Effector memory CD4-positive, alpha-beta T cell (primary cell): ENCODE measurements at regions not wholly inside any gene's neighbourhood (a gene's known extent, or its start where the extent isn't known, plus 50 kb on each side); places are given as distances from the start of the nearest gene placed in this dataset.

Source experiments
- DNase-seq, 3 donors: peaks; one replicate each; pipeline ENCODE4 v3.0.0-alpha.2; 2020
- H3K27ac ChIP-seq: 2 replicates; pipeline ENCODE4 v1.7.0; 2013; ENCODE audit warnings: mild to moderate bottlenecking, low read length, moderate library complexity; ENCODE audit not compliant: insufficient read depth, poor library complexity, severe bottlenecking
- H3K27me3 ChIP-seq: replicated peaks from 2 replicates; pipeline ENCODE4 v1.7.0; 2013; ENCODE audit warnings: mild to moderate bottlenecking, low read length; ENCODE audit not compliant: insufficient read depth, control insufficient read depth, poor library complexity, severe bottlenecking
- H3K36me3 ChIP-seq: 2 replicates; pipeline ENCODE4 v1.7.0; 2013; ENCODE audit warnings: mild to moderate bottlenecking, low read length, moderate library complexity; ENCODE audit not compliant: control insufficient read depth, insufficient read depth
- H3K4me1 ChIP-seq: 2 replicates; pipeline ENCODE4 v1.7.0; 2013; ENCODE audit warnings: low read length, mild to moderate bottlenecking; ENCODE audit not compliant: control insufficient read depth, insufficient read depth, poor library complexity, severe bottlenecking
- H3K4me3 ChIP-seq: 2 replicates; pipeline ENCODE4 v1.7.0; 2013; ENCODE audit warnings: low read length, low read depth, mild to moderate bottlenecking; ENCODE audit not compliant: insufficient read depth, poor library complexity, severe bottlenecking
- H3K9me3 ChIP-seq: 2 replicates; pipeline ENCODE4 v1.7.0; 2013; ENCODE audit warnings: mild to moderate bottlenecking, low read length, moderate library complexity; ENCODE audit not compliant: control insufficient read depth

DNA sequence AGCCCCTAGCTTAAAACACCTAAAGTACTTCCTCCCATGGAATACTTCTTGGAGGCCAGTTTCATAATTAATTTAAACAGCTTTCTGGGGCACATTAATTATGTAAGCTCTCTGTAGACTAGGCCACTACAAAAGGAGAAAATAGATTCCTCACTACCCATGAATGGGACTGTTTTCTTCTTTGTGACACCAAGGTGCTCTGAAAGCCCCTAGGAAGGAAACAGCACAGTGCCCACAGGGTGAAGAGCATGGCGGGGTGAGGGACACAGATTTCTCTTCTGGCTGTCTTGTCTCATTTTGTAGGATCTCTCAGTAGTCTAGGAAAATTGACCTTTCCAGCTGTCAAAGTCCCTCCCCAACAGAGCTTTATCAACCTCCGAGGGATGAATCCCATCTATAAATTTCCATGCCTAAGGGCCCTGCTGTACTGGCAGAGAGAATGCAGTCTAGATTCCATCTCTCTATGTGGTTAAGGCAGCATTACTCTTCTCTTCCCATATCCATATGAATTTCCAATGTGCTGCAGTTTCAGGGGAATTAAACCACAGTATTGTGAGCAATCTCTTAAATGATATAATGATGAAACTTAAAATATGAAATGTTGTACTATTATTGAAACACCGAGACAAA is 183.6 kb upstream of the GRIP1 start:
- H3K4me3 ChIP-seq: no peak overlapping the region
- H3K4me1 ChIP-seq: no peaks in the 10 kb centered on the region
- no peaks in the 10 kb centered on the region for H3K36me3 ChIP-seq
- no peak overlapping the region for H3K27ac ChIP-seq
- H3K9me3 ChIP-seq: no peaks in the 10 kb centered on the region
- DNase-seq: no peak
- no peaks in the 10 kb centered on the region for H3K27me3 ChIP-seq

DNA sequence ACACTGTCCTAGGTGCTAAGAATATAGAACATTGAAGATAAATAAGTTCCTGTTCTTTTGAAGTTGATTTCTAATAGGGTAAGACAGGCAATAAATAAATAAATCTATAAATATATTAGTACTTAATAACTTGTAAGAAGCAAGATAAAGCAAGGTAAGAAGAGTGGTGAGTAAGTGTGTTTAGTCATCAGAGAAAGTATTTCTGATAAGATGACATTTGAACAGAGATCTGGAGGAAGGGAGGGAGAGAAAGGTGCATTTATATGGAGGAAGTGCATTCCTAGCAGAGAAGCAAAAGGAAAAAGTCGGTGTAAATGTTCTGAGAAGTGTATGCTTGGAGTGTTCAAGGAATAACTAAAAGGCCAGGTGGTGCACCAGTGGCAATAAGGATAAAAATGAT is 184.4 kb upstream of the GRIP1 start:
- Histone ChIP-seq H3K27me3 (no peaks in the 10 kb centered on the region), H3K27ac (no peak overlapping the region), H3K36me3 (no peaks in the 10 kb centered on the region), H3K4me3 (no peak overlapping the region), H3K9me3 (no peaks in the 10 kb centered on the region), H3K4me1 (no peaks in the 10 kb centered on the region)
- no peak for DNase-seq

DNA sequence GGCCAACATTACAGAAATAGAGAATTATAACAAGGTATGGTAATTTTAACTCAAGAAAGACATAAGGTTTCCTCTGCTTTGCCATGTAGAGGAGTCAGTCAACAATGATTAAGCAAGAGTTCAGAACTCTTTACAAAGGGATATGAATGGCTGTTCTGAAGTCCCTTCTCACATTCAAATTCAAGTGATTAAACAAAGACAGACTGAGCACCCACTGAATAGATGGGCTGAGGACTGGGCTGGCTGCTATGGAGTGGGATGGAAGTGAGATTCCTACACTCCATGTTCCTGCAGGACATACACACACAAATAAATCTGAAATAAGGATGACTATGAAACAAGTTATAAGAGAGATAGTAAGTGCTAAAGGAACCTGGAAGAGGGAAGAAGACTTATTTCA is 199.0 kb upstream of the GRIP1 start:
- Histone ChIP-seq H3K4me1 (no peaks in the 10 kb centered on the region), H3K4me3 (no peak overlapping the region), H3K36me3 (no peaks in the 10 kb centered on the region), H3K9me3 (no peaks in the 10 kb centered on the region), H3K27ac (no peak overlapping the region), H3K27me3 (no peaks in the 10 kb centered on the region)
- no peak for DNase-seq

DNA sequence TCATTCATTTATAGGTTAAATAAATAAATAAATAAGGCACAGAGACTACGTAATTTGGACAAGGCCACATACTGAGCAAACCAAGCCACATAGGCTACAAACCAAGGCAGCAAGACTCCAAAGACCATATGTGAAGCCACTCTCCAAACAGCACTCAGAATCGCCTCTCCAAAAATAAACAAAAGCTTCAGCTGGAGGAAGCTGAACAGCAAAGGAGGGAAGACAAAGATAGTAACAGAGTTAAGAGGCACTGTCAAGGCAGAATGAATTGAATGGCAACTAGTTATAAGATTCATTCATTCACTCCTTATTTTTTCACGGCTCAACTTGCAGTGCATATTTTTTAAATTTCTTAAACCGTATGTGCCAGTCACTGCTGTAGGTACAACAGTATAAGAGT is 200.5 kb upstream of the GRIP1 start:
- H3K9me3 ChIP-seq: no peaks in the 10 kb centered on the region
- H3K36me3 ChIP-seq: no peaks in the 10 kb centered on the region
- no peak for DNase-seq
- H3K27ac ChIP-seq: no peak overlapping the region
- H3K27me3 ChIP-seq: no peaks in the 10 kb centered on the region
- no peak overlapping the region for H3K4me3 ChIP-seq
- no peaks in the 10 kb centered on the region for H3K4me1 ChIP-seq

DNA sequence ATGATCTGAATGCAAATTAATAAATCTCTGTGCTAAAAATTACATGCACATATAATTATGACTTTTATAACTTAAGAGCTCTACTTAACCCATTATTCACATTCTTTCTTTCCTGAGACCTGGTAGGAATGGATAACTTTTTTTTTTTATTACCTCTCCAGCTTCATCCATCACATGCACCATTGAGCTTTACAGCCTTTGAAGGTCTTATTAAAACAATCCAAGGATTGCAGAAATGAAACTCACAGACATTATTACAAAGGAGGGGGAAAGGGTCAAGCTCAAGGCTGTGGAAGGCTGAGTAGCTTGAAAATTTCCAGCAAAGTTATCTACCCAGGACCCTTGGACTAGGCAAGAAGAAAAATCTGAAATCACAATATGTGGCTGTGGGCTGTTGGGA is 202.5 kb upstream of the GRIP1 start:
- Histone ChIP-seq H3K36me3 (no peaks in the 10 kb centered on the region), H3K4me1 (no peaks in the 10 kb centered on the region), H3K9me3 (no peaks in the 10 kb centered on the region), H3K27me3 (no peaks in the 10 kb centered on the region), H3K4me3 (no peak overlapping the region), H3K27ac (no peak overlapping the region)
- no peak for DNase-seq

DNA sequence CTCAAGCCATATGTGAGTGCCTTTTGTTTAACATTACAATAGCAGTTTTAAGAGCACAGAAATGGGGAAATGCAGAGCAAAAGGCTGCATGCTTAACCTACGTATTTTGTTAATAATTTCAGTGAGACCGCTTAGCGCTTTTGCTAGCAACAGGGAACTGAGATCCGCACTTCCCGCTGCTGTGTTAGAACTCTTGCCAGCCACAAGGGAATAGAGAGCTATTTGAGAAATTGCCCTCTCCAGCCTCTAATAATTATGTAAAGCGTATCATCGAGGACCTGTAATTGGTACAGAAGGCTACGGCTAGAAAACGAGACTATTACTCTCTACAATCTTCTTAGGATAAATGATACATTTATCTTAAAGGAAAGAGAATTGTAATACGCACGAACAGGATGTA is 205.2 kb upstream of the GRIP1 start:
- Histone ChIP-seq H3K27me3 (no peaks in the 10 kb centered on the region), H3K9me3 (no peaks in the 10 kb centered on the region), H3K36me3 (no peaks in the 10 kb centered on the region), H3K4me3 (no peak overlapping the region), H3K27ac (no peak overlapping the region), H3K4me1 (no peaks in the 10 kb centered on the region)
- no peak for DNase-seq

DNA sequence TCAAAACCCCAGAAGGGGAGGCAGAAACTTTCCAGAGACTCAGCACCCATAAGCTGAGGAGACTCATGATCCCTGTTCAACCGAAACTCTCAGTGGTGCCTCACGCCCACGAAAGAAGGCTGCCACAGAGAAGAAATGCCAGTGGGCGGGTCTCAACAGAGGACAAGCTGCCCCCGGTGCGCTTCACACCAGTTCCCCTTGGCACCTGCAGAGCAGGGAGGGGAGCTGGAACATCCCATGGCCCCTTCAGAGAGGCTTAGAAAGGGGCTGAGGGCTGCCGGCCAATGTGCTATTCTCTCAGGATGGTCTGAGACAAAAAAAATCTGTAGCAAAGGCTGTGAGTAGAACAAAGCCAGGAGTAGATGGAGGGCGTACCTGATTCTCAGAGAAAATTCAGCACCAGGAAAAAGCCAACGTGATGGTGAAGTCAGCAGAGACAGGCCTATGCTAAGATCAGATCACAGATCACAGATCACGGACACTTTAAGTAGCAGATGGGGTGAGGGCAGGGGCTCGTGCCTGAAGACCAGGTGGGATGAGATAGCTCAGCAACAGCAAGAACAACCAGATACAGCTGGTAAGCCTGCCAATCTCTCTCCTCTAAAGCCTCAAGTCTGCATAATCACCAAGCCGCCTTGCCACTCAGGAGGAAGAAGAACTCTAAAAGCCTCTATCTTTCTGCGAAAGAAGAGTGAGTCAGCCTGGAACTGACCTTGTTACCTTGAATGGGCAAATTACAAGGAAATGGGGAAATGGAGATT is 206.4 kb upstream of the GRIP1 start:
- H3K27ac ChIP-seq: no peak overlapping the region
- DNase-seq: no peak

DNA sequence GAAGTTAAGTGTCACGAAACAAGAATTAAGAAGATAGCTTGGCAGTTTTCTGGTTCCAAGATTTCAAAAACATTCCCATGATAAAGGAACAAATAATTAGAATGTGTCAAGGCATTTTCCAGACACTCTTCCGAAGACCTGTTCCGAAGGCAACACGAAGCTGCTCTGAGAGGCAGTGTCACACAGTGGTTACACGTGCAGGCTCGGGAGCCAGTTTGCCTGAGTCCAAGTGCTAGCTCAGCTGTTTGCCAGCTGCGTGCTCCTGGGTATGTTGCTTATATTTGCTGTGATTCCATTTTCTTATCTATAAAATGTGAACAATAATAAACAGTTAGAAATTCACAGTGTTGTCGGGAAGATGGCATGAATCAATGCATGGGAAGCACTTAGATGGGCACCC is 217.9 kb upstream of the GRIP1 start:
- no peaks in the 10 kb centered on the region for H3K36me3 ChIP-seq
- no peaks in the 10 kb centered on the region for H3K27me3 ChIP-seq
- no peak overlapping the region for H3K4me3 ChIP-seq
- DNase-seq: no peak
- no peaks in the 10 kb centered on the region for H3K4me1 ChIP-seq
- no peaks in the 10 kb centered on the region for H3K9me3 ChIP-seq
- no peak overlapping the region for H3K27ac ChIP-seq

More for the DNA sequence above, 206.4 kb upstream of the GRIP1 start:
- Histone ChIP-seq H3K36me3 (no peaks in the 10 kb centered on the region), H3K27me3 (no peaks in the 10 kb centered on the region), H3K4me1 (no peaks in the 10 kb centered on the region), H3K4me3 (no peak overlapping the region), H3K9me3 (no peaks in the 10 kb centered on the region)

DNA sequence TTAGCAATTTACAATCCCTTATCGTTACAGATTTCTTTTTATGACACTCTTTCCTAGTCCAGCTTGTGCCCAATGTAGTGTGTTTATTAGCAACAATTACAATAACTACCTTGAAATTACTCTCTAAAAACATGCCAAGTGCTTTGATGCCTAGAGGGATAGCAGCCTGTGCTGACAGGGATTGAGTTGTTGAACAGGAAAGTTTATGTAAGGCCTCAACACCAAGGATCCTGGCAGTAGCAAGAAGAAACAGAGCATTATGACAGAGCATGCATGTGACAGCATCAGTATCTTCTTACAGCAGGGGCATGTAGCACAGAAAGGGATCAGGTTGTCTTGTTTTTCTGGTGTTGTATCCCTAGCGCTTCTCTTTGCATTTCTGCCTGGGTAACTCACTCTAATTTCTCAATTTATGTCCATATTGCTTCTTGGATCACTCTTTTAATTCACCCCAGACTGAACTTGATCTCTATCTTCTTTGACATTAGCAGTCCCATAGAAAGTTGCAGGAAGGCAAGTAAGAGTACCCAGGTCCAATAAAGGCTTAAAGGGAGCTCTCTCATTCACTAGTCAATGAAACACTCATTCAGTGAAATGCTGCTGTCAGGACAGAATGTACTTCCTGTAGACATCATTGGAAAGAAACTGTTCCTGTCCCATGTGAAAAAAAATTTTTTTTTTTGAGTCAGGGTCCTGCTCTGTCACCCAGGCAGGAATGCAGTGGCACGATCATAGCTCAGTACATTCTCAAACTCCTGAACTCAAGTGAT is 220.0 kb upstream of the GRIP1 start:
- Histone ChIP-seq H3K27ac (no peak overlapping the region), H3K9me3 (no peaks in the 10 kb centered on the region), H3K4me1 (no peaks in the 10 kb centered on the region), H3K4me3 (no peak overlapping the region), H3K27me3 (no peaks in the 10 kb centered on the region), H3K36me3 (no peaks in the 10 kb centered on the region)
- DNase-seq: no peak

DNA sequence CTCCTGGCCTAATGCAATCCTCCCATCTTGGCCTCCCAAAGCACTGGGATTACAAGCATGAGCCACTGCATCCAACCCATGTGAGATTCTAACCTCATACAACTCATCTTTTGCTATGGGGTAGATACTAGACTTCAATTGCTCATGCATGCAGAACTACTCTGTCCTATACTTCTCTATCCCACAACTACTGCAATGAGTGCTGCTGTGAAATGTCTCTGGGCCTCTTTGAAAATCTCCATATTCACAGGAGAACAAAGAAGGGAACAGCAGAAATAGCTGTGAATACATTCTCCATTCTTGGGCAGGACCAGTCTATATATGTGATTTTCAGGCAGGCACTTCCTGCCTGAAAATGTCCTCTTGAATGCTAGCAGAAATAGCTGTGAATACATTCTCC is 220.7 kb upstream of the GRIP1 start:
- H3K9me3 ChIP-seq: no peaks in the 10 kb centered on the region
- no peak for DNase-seq
- H3K4me3 ChIP-seq: no peak overlapping the region
- no peaks in the 10 kb centered on the region for H3K27me3 ChIP-seq
- H3K36me3 ChIP-seq: no peaks in the 10 kb centered on the region
- no peaks in the 10 kb centered on the region for H3K4me1 ChIP-seq
- no peak overlapping the region for H3K27ac ChIP-seq
